GM23338 (cell line): ENCODE measurements at regions not wholly inside any gene's neighbourhood (a gene's known extent, or its start where the extent isn't known, plus 50 kb on each side); places are given as distances from the start of the nearest gene placed in this dataset.

Source experiments
- ATAC-seq: fragments of 200-7000 bp; cut with Tn5 transposase; 3 replicates; pipeline ENCODE4 v1.9.1; 2020
- DNase-seq: peaks from one replicate; pipeline ENCODE4 v3.0.0-alpha.2; 2015; ENCODE audit warnings: low spot score
- H2AFZ ChIP-seq: fragments of 200-600 bp; sonication (generic); 2 replicates; pipeline ENCODE4 v1.8.0; 2016; ENCODE audit warnings: antibody characterized with exemption, mild to moderate bottlenecking, moderate library complexity
- H3F3A ChIP-seq: fragments of 200-600 bp; sonication (generic); replicated peaks from 2 replicates; pipeline ENCODE4 v1.8.0; 2017; ENCODE audit warnings: antibody characterized with exemption, mixed run types, low read depth
- H3K27ac ChIP-seq: fragments of 200-600 bp; sonication (generic); 2 replicates; pipeline ENCODE4 v1.6.1; 2016; ENCODE audit warnings: low read depth
- H3K27me3 ChIP-seq: fragments of 200-600 bp; sonication (generic); 2 replicates; pipeline ENCODE4 v1.8.0; 2016; ENCODE audit warnings: mild to moderate bottlenecking, mixed run types, moderate library complexity; ENCODE audit not compliant: insufficient read depth
- H3K36me3 ChIP-seq: fragments of 200-600 bp; sonication (generic); 2 replicates; pipeline ENCODE4 v1.8.0; 2016; ENCODE audit warnings: mild to moderate bottlenecking; ENCODE audit not compliant: insufficient read depth
- H3K4me1 ChIP-seq: fragments of 200-600 bp; sonication (generic); 2 replicates; pipeline ENCODE4 v1.8.0; 2016; ENCODE audit warnings: mild to moderate bottlenecking, moderate library complexity; ENCODE audit not compliant: insufficient read depth
- H3K4me2 ChIP-seq: fragments of 200-600 bp; sonication (generic); 2 replicates; pipeline ENCODE4 v1.7.1; 2017; ENCODE audit warnings: mixed run types
- H3K4me3 ChIP-seq: fragments of 200-600 bp; sonication (generic); 2 replicates; pipeline ENCODE4 v1.6.1; 2016; ENCODE audit warnings: mixed run types
- H3K79me2 ChIP-seq: fragments of 200-600 bp; sonication (generic); replicated peaks from 2 replicates; pipeline ENCODE4 v1.8.0; 2017; ENCODE audit warnings: mild to moderate bottlenecking; ENCODE audit not compliant: insufficient read depth
- H3K9me2 ChIP-seq: fragments of 200-600 bp; sonication (generic); 2 replicates; pipeline ENCODE4 v1.8.0; 2017; ENCODE audit not compliant: insufficient read depth
- H4K20me1 ChIP-seq: fragments of 200-600 bp; sonication (generic); replicated peaks from 2 replicates; pipeline ENCODE4 v1.8.0; 2017; ENCODE audit warnings: mild to moderate bottlenecking; ENCODE audit not compliant: insufficient read depth
- H3K27ac Mint-ChIP-seq: 2 replicates; pipeline ENCODE4 v1.8.0; 2020; ENCODE audit warnings: inconsistent platforms, mild to moderate bottlenecking, moderate library complexity, mixed read lengths
- H3K27me3 Mint-ChIP-seq: 3 replicates; pipeline ENCODE4 v1.8.0; 2022; ENCODE audit warnings: low read depth, mild to moderate bottlenecking, moderate library complexity, mixed read lengths, inconsistent platforms; ENCODE audit not compliant: insufficient read depth, poor library complexity
- H3K36me3 Mint-ChIP-seq: 3 replicates; pipeline ENCODE4 v1.8.0; 2021; ENCODE audit warnings: low read depth, mild to moderate bottlenecking, inconsistent platforms, moderate library complexity, mixed read lengths
- H3K4me1 Mint-ChIP-seq: 3 replicates; pipeline ENCODE4 v1.8.0; 2020; ENCODE audit warnings: mild to moderate bottlenecking, inconsistent platforms, mixed read lengths
- H3K4me3 Mint-ChIP-seq: 3 replicates; pipeline ENCODE4 v1.8.0; 2021; ENCODE audit warnings: moderate library complexity, mild to moderate bottlenecking, inconsistent platforms, mixed read lengths
- H3K9me3 Mint-ChIP-seq: 3 replicates; pipeline ENCODE4 v1.8.0; 2020; ENCODE audit warnings: moderate library complexity, mild to moderate bottlenecking, inconsistent platforms, mixed read lengths
- CREB1 ChIP-seq: fragments of 250-450 bp; sonication (Bioruptor Pico); IDR thresholded peaks from 2 replicates; pipeline ENCODE4 v1.5.0; 2020; ENCODE audit warnings: low read depth, mild to moderate bottlenecking, moderate library complexity
- CTCF ChIP-seq, 2 experiments: fragments of 200-600 bp in 1 of 2; sonication (generic) in 1 of 2; conservative IDR thresholded peaks; 2 replicates each; pipeline versions ENCODE4 v1.5.1 to v1.6.1; 2016 to 2017; ENCODE audit warnings: antibody characterized with exemption in 2 of 2, low read depth in 2 of 2, mild to moderate bottlenecking in 2 of 2, moderate library complexity in 1 of 2
- EZH2 ChIP-seq: fragments of 200-600 bp; sonication (generic); IDR thresholded peaks from one replicate; pipeline ENCODE4 v1.8.0; 2017; ENCODE audit warnings: antibody characterized with exemption, mild to moderate bottlenecking, low read depth; ENCODE audit not compliant: unreplicated experiment
- EZH2phosphoT487 ChIP-seq: fragments of 200-600 bp; sonication (generic); IDR thresholded peaks from one replicate; pipeline ENCODE4 v1.8.1; 2018; ENCODE audit warnings: antibody characterized with exemption; ENCODE audit not compliant: unreplicated experiment
- JUNB ChIP-seq: IDR thresholded peaks from one replicate; pipeline ENCODE4 v1.6.1; 2016; ENCODE audit warnings: antibody characterized with exemption; ENCODE audit not compliant: unreplicated experiment
- NANOG ChIP-seq: IDR thresholded peaks from 2 replicates; pipeline ENCODE4 v1.6.1; 2016; ENCODE audit warnings: antibody characterized with exemption, borderline replicate concordance
- POLR2AphosphoS5 ChIP-seq: IDR thresholded peaks from 2 replicates; pipeline ENCODE4 v1.6.1; 2016; ENCODE audit warnings: antibody characterized with exemption, low read depth
- STAT1 ChIP-seq: IDR thresholded peaks from one replicate; pipeline ENCODE4 v1.6.1; 2016; ENCODE audit warnings: antibody characterized with exemption; ENCODE audit not compliant: unreplicated experiment
- ZNF114 ChIP-seq: fragments of 250-450 bp; sonication (Bioruptor Pico); IDR thresholded peaks from 2 replicates; pipeline ENCODE4 v1.5.0; 2020; ENCODE audit warnings: mild to moderate bottlenecking, moderate library complexity
- ZNF331 ChIP-seq: fragments of 250-450 bp; sonication (Bioruptor Pico); IDR thresholded peaks from 2 replicates; pipeline ENCODE4 v1.5.0; 2020; ENCODE audit warnings: low read depth, mild to moderate bottlenecking, moderate library complexity
- ZNF462 ChIP-seq: fragments of 250-450 bp; sonication (Bioruptor Pico); IDR thresholded peaks from 2 replicates; pipeline ENCODE4 v1.5.0; 2020; ENCODE audit warnings: mild to moderate bottlenecking, moderate library complexity

GRCh38 chr4:188466001-188466400, 326.8 kb downstream of the TRIML1 start:
- TF ChIP-seq CREB1 = no peak
- TF ChIP-seq ZNF331 (CRISPR knock-in tag) = no peak
- no peak for TF ChIP-seq EZH2phosphoT487
- no peaks in the 10 kb centered on the region for H3K27me3 Mint-ChIP-seq
- H3K4me3 Mint-ChIP-seq = no peak overlapping the region
- H3K4me1 ChIP-seq = no peaks in the 10 kb centered on the region
- H4K20me1 ChIP-seq = no peaks in the 10 kb centered on the region
- H3K79me2 ChIP-seq = no peaks in the 10 kb centered on the region
- DNase-seq (no peak), ATAC-seq (no peak)
- H3K4me2 ChIP-seq = no peak overlapping the region
- peaks cover 12% of the 10 kb centered on the region for H3K9me3 Mint-ChIP-seq
- no peak overlapping the region for H3K27ac Mint-ChIP-seq
- no peaks in the 10 kb centered on the region for H3F3A ChIP-seq
- no peak overlapping the region for H3K4me3 ChIP-seq
- H2AFZ ChIP-seq = no peak overlapping the region
- no peaks in the 10 kb centered on the region for H3K27me3 ChIP-seq
- H3K27ac ChIP-seq = no peak overlapping the region
- no peaks in the 10 kb centered on the region for H3K4me1 Mint-ChIP-seq
- no peaks in the 10 kb centered on the region for H3K36me3 ChIP-seq
- peaks cover 10% of the 10 kb centered on the region; the same call in 2 of the 3 replicates for H3K36me3 Mint-ChIP-seq
- H3K9me2 ChIP-seq = no peaks in the 10 kb centered on the region

- Histone ChIP-seq H3K4me1 (no peaks in the 10 kb centered on the region), H3K27me3 (no peaks in the 10 kb centered on the region)
- H3K27me3 Mint-ChIP-seq = no peaks in the 10 kb centered on the region
Observed at GRCh38 chr4:188484256-188484655, 345.0 kb downstream of the TRIML1 start.

More at GRCh38 chr4:188484256-188484655, 345.0 kb downstream of the TRIML1 start:
- Histone ChIP-seq H4K20me1 (no peaks in the 10 kb centered on the region), H3K9me2 (no peaks in the 10 kb centered on the region), H3K79me2 (no peaks in the 10 kb centered on the region), H3K36me3 (no peaks in the 10 kb centered on the region), H3K4me2 (no peak overlapping the region), H3K4me3 (no peak overlapping the region), H3F3A (no peaks in the 10 kb centered on the region), H3K27ac (no peak overlapping the region), H2AFZ (peak overlapping the region; percentile 54; the same call in 1 of the 2 replicates)
- Mint-ChIP-seq H3K4me3 (no peak overlapping the region), H3K4me1 (0 out of 3 replicates have a peak, but pooled peaks cover 3% of the 10 kb centered on the region), H3K9me3 (no peaks in the 10 kb centered on the region; the same call in 2 of the 3 replicates), H3K36me3 (peaks cover 2% of the 10 kb centered on the region; the same call in 2 of the 3 replicates), H3K27ac (peak overlapping the region; percentile 50; the same call in 1 of the 2 replicates)
- DNase-seq (no peak), ATAC-seq (no peak)
- TF ChIP-seq EZH2phosphoT487 (no peak), ZNF331 (CRISPR knock-in tag) (no peak), ZNF114 (no peak), POLR2AphosphoS5 (no peak), NANOG (no peak), EZH2 (no peak), CTCF (conservative IDR thresholded peaks at IDR 0.05; ENCODE audit: low read depth in 2 of 2) (no peak), ZNF462 (no peak), CREB1 (no peak), JUNB (no peak), STAT1 (no peak)
